GM19025 (cell line): ENCODE measurements at regions not wholly inside any gene's neighbourhood (a gene's known extent, or its start where the extent isn't known, plus 50 kb on each side); places are given as distances from the start of the nearest gene placed in this dataset.

Experiments
- ATAC-seq: cut with Tn5 transposase; IDR thresholded peaks from one replicate; pipeline ENCODE4 v1.9.1; 2021; ENCODE audit warnings: mild to moderate bottlenecking, low read depth, moderate library complexity; ENCODE audit not compliant: unreplicated experiment

- ATAC-seq: no peak
Measured at GRCh38 chr6:163842467-163842866, 427.9 kb downstream of the QKI start.

GRCh38 chr6:163841733-163842132, 427.2 kb downstream of the QKI start:
- no peak for ATAC-seq

- no peak for ATAC-seq
Measured at GRCh38 chr6:163841326-163841725, 426.8 kb downstream of the QKI start.

- no peak for ATAC-seq
Measured at GRCh38 chr6:163840880-163841279, 426.4 kb downstream of the QKI start.

GRCh38 chr6:163839296-163839695, 424.8 kb downstream of the QKI start:
- ATAC-seq: no peak

GRCh38 chr6:163837691-163838431, 423.3 kb downstream of the QKI start:
- ATAC-seq: no peak

- ATAC-seq: no peak
Measured at GRCh38 chr6:163836876-163837690, 422.6 kb downstream of the QKI start.

- ATAC-seq: no peak
Measured at GRCh38 chr6:163835439-163836171, 421.1 kb downstream of the QKI start.

- ATAC-seq: no peak
Measured at GRCh38 chr6:163834226-163834970, 419.9 kb downstream of the QKI start.

- ATAC-seq: no peak
Measured at GRCh38 chr6:163831736-163832135, 417.2 kb downstream of the QKI start.

GRCh38 chr6:163830641-163831040, 416.1 kb downstream of the QKI start:
- no peak for ATAC-seq

- no peak for ATAC-seq
Measured at GRCh38 chr6:163828038-163828795, 413.7 kb downstream of the QKI start.

GRCh38 chr6:163827143-163827542, 412.6 kb downstream of the QKI start:
- ATAC-seq: no peak

GRCh38 chr6:163826629-163827028, 412.1 kb downstream of the QKI start:
- no peak for ATAC-seq

- ATAC-seq: no peak
Measured at GRCh38 chr6:163825033-163825432, 410.5 kb downstream of the QKI start.

GRCh38 chr6:163823577-163823976, 409.1 kb downstream of the QKI start:
- ATAC-seq: no peak

- ATAC-seq: no peak
Measured at GRCh38 chr6:163820745-163821458, 406.4 kb downstream of the QKI start.

GRCh38 chr6:163820171-163820570, 405.7 kb downstream of the QKI start:
- no peak for ATAC-seq

GRCh38 chr6:163818719-163819118, 404.2 kb downstream of the QKI start:
- no peak for ATAC-seq
